ENCODE measurements at regions not wholly inside any gene's neighbourhood (a gene's known extent, or its start where the extent isn't known, plus 50 kb on each side); places are given as distances from the start of the nearest gene placed in this dataset.

DNA sequence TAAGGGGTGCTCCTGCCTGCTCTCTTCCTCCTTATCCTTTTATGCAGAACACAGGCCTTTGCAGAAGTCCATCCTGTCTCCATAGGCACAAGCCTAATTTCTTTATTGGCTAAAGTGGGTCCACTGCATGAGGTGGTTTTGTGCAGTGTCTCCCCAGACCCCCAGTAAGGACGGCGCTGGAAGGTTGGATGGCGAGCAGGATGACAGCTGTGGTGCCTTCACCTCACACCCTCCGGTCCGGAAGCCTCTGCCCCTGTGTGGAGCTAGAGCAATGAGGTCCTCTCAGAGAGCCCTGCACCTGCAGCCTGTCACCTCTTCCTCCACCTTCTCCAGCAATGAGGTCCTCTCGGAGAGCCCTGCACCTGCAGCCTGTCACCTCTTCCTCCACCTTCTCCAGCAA lies 393.7 kb upstream of the IRX1 start:
- no peak overlapping the region for H3K9ac ChIP-seq (ENCODE audit: insufficient read depth, low read length, poor library complexity, severe bottlenecking)
- no CpG with 5 or more reads among the region's 6 CpGs for WGBS (ENCODE audit: insufficient coverage)
- H3K27me3 ChIP-seq (ENCODE audit: control insufficient read depth in 2 of 2, insufficient read depth in 2 of 2, low read length in 2 of 2), result peaks cover 2 to 14% of the 10 kb centered on the region in 2 donors
- peaks cover 18 to 20% of the 10 kb centered on the region in 2 donors for H3K9me3 ChIP-seq (replicated peaks in 1 of 2; ENCODE audit: control insufficient read depth in 1 of 2, insufficient read depth in 1 of 2, low read length in 2 of 2)
- no peak for DNase-seq
- TF ChIP-seq, protein P1, sequence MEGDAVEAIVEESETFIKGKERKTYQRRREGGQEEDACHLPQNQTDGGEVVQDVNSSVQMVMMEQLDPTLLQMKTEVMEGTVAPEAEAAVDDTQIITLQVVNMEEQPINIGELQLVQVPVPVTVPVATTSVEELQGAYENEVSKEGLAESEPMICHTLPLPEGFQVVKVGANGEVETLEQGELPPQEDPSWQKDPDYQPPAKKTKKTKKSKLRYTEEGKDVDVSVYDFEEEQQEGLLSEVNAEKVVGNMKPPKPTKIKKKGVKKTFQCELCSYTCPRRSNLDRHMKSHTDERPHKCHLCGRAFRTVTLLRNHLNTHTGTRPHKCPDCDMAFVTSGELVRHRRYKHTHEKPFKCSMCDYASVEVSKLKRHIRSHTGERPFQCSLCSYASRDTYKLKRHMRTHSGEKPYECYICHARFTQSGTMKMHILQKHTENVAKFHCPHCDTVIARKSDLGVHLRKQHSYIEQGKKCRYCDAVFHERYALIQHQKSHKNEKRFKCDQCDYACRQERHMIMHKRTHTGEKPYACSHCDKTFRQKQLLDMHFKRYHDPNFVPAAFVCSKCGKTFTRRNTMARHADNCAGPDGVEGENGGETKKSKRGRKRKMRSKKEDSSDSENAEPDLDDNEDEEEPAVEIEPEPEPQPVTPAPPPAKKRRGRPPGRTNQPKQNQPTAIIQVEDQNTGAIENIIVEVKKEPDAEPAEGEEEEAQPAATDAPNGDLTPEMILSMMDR (IDR thresholded peaks at IDR 0.05), result no peak
- H2AFZ ChIP-seq (ENCODE audit: insufficient read depth, low read depth, low read length, poor library complexity, severe bottlenecking), result no peak overlapping the region
- H3K4me3 ChIP-seq (replicated peaks in 1 of 3; ENCODE audit: low read depth in 2 of 3, low read length in 3 of 3), result no peak overlapping the region
- Mint-ChIP-seq H3K4me1 (no peaks in the 10 kb centered on the region), H3K27me3 (ENCODE audit: low read depth in 3 of 3) (peaks cover 11 to 13% (median 12%) of the 10 kb centered on the region in 3 donors), H3K36me3 (no peaks in the 10 kb centered on the region), H3K9me3 (peaks cover 4 to 22% (median 6%) of the 10 kb centered on the region in 7 donors), H3K27ac (no peak overlapping the region), H3K4me3 (no peak overlapping the region)
- no peaks in the 10 kb centered on the region for H3K36me3 ChIP-seq (replicated peaks in 1 of 2; ENCODE audit: control insufficient read depth in 1 of 2, insufficient read depth in 2 of 2, low read length in 2 of 2)
- intact Hi-C loops (cut with micrococcal nuclease), result no loop called here
- no peaks in the 10 kb centered on the region for H4K20me1 ChIP-seq (ENCODE audit: insufficient read depth, low read length)
- H3K4me2 ChIP-seq (replicated peaks; ENCODE audit: extremely low read depth, low read length, poor library complexity, severe bottlenecking), result no peak overlapping the region
- H3K79me2 ChIP-seq (ENCODE audit: insufficient read depth, low read length), result no peaks in the 10 kb centered on the region
- H3K27ac ChIP-seq (ENCODE audit: low read depth in 1 of 2, low read length in 2 of 2), result no peak overlapping the region
- H3K4me1 ChIP-seq (ENCODE audit: control insufficient read depth in 1 of 2, insufficient read depth in 2 of 2, low read length in 2 of 2), result no peaks in the 10 kb centered on the region

DNA sequence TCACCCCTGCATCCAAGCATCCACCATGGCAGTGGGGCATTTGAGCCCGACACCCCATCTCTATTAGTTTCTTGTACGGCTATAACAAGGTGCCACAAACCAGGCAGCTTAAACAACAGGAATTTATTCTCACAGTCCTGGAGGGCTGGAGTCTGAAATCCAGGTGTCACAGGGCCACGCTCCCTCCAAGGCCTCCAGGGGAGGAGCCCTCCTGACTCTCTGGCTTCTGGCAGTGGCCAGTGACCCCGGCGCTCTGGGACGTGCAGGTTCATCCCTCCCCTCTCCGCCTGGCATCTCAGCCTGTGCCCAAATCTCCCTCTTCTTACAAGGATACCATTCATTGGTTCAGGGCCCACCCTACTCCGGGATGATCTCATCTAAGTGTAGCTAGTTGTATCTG lies 394.5 kb upstream of the IRX1 start:
- intact Hi-C loops (cut with micrococcal nuclease), result no loop called here
- Histone ChIP-seq H3K79me2 (ENCODE audit: insufficient read depth, low read length) (no peaks in the 10 kb centered on the region), H3K4me2 (replicated peaks; ENCODE audit: extremely low read depth, low read length, poor library complexity, severe bottlenecking) (no peak overlapping the region), H3K36me3 (replicated peaks in 1 of 2; ENCODE audit: control insufficient read depth in 1 of 2, insufficient read depth in 2 of 2, low read length in 2 of 2) (no peaks in the 10 kb centered on the region), H3K4me1 (ENCODE audit: control insufficient read depth in 1 of 2, insufficient read depth in 2 of 2, low read length in 2 of 2) (no peaks in the 10 kb centered on the region), H3K4me3 (replicated peaks in 1 of 3; ENCODE audit: low read depth in 2 of 3, low read length in 3 of 3) (no peak overlapping the region), H3K27me3 (ENCODE audit: control insufficient read depth in 2 of 2, insufficient read depth in 2 of 2, low read length in 2 of 2) (peaks cover 2 to 14% of the 10 kb centered on the region in 2 donors), H3K9ac (ENCODE audit: insufficient read depth, low read length, poor library complexity, severe bottlenecking) (no peak overlapping the region), H3K27ac (ENCODE audit: low read depth in 1 of 2, low read length in 2 of 2) (no peak overlapping the region), H3K9me3 (replicated peaks in 1 of 2; ENCODE audit: control insufficient read depth in 1 of 2, insufficient read depth in 1 of 2, low read length in 2 of 2) (peaks cover 16 to 18% of the 10 kb centered on the region in 2 donors), H4K20me1 (ENCODE audit: insufficient read depth, low read length) (no peaks in the 10 kb centered on the region), H2AFZ (ENCODE audit: insufficient read depth, low read depth, low read length, poor library complexity, severe bottlenecking) (no peak overlapping the region)
- H3K36me3 Mint-ChIP-seq, result no peaks in the 10 kb centered on the region
- WGBS (ENCODE audit: insufficient coverage), result 94% methylated on average over 2 of the region's 8 CpGs
- no peak overlapping the region for H3K27ac Mint-ChIP-seq
- DNase-seq, result no peak
- peaks cover 1 to 17% (median 6%) of the 10 kb centered on the region in 7 donors for H3K9me3 Mint-ChIP-seq
- H3K27me3 Mint-ChIP-seq (ENCODE audit: low read depth in 3 of 3), result peaks cover 13 to 18% (median 17%) of the 10 kb centered on the region in 3 donors
- H3K4me1 Mint-ChIP-seq, result no peaks in the 10 kb centered on the region
- no peak overlapping the region for H3K4me3 Mint-ChIP-seq
- TF ChIP-seq, protein P1 (IDR thresholded peaks at IDR 0.05), result no peak
